Loucy (cell line): ENCODE measurements at regions not wholly inside any gene's neighbourhood (a gene's known extent, or its start where the extent isn't known, plus 50 kb on each side); places are given as distances from the start of the nearest gene placed in this dataset.

Experiments used
- H2AFZ ChIP-seq: fragments of 200-600 bp; sonication (generic); 2 replicates; pipeline ENCODE4 v1.6.0; 2016; ENCODE audit warnings: antibody characterized with exemption, mild to moderate bottlenecking, low read length, moderate library complexity
- H3F3A ChIP-seq: fragments of 200-600 bp; 2 replicates; pipeline ENCODE4 v1.6.0; 2016; ENCODE audit warnings: antibody characterized with exemption, low read depth, mild to moderate bottlenecking
- H3K27me3 ChIP-seq: fragments of 200-600 bp; sonication (generic); 2 replicates; pipeline ENCODE4 v1.6.1; 2014; ENCODE audit warnings: low read length, mild to moderate bottlenecking; ENCODE audit not compliant: insufficient read depth, poor library complexity, severe bottlenecking
- H3K36me3 ChIP-seq: fragments of 200-600 bp; sonication (generic); 2 replicates; pipeline ENCODE4 v1.6.1; 2016; ENCODE audit warnings: low read length; ENCODE audit not compliant: insufficient read depth
- H3K4me1 ChIP-seq: fragments of 200-600 bp; sonication (generic); 2 replicates; pipeline ENCODE4 v1.5.1; 2014; ENCODE audit warnings: low read length, mild to moderate bottlenecking; ENCODE audit not compliant: insufficient read depth, poor library complexity, severe bottlenecking
- H3K4me2 ChIP-seq: fragments of 200-600 bp; sonication (generic); 2 replicates; pipeline ENCODE4 v1.6.0; 2014; ENCODE audit warnings: antibody characterized with exemption, low read length, low read depth, mild to moderate bottlenecking; ENCODE audit not compliant: poor library complexity, severe bottlenecking
- H3K4me3 ChIP-seq: fragments of 200-600 bp; sonication (generic); 2 replicates; pipeline ENCODE4 v1.5.1; 2014; ENCODE audit warnings: low read length, mild to moderate bottlenecking, mixed read lengths; ENCODE audit not compliant: poor library complexity, severe bottlenecking
- H3K79me2 ChIP-seq: fragments of 200-600 bp; sonication (generic); 2 replicates; pipeline ENCODE4 v1.6.1; 2014; ENCODE audit warnings: low read length; ENCODE audit not compliant: insufficient read depth
- H3K9ac ChIP-seq: fragments of 200-600 bp; sonication (generic); 2 replicates; pipeline ENCODE4 v1.6.0; 2014; ENCODE audit warnings: mild to moderate bottlenecking, low read depth, low read length, moderate library complexity; ENCODE audit not compliant: poor library complexity, severe bottlenecking
- H3K9me2 ChIP-seq: fragments of 200-600 bp; sonication (generic); replicated peaks from 2 replicates; pipeline ENCODE4 v1.6.1; 2016; ENCODE audit warnings: low read depth, low read length, mixed read lengths
- H3K9me3 ChIP-seq: fragments of 200-600 bp; sonication (generic); 2 replicates; pipeline ENCODE4 v1.6.1; 2014; ENCODE audit warnings: mild to moderate bottlenecking, antibody characterized with exemption, low read length, low read depth; ENCODE audit not compliant: insufficient read depth
- H4K20me1 ChIP-seq: fragments of 200-600 bp; sonication (generic); 2 replicates; pipeline ENCODE4 v1.6.0; 2014; ENCODE audit warnings: antibody characterized with exemption, low read length, mild to moderate bottlenecking; ENCODE audit not compliant: insufficient read depth, poor library complexity, severe bottlenecking
- CTCF ChIP-seq: fragments of 200-600 bp; sonication (generic); conservative IDR thresholded peaks from 2 replicates; pipeline ENCODE4 v1.5.1; 2014; ENCODE audit warnings: mild to moderate bottlenecking, antibody characterized with exemption, low read length
- EZH2phosphoT487 ChIP-seq: fragments of 200-600 bp; IDR thresholded peaks from 2 replicates; pipeline ENCODE4 v1.6.1; 2018; ENCODE audit warnings: antibody characterized with exemption, mild to moderate bottlenecking, moderate library complexity, borderline replicate concordance

DNA sequence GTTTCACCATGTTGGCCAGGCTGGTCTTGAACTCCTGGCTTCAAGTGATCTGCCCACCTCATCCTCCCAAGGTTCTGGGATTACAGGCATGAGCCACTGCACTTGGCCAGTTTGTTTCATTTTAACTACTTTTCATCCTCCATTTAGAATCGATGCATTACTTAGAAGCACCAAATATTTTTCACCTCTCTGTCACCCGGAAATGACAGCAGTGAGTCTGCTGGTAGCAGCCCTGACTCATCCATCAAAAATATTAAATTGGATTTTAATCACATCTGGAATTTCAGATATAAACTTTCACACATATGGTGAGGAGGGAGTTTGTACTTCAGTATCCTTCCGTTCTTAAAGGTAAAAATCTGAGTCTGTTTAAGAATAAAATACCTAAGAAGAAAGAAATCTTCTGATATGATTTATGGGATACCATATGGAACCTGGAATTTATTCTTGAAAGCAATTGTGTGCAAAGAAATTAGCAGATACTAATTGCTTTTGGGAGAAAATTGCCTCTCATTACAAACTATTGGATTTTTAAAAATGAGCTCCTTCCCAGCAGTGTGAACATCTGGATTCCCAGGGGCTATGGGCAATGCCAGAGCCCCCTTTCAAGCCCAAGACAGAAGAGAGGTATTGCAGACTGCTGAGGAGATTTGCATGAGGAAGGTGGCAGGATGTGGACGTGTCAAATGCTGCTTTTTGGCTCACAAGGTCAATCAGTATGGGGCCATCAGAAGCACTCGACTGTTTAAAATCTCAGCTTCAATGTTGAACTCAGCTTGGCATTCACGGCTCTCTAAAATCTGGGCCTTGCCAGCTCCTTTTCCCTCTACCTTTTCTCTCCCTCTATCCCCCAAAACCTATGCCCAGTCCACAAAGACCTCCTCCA lies 279.5 kb upstream of the SIX2 start:
- TF ChIP-seq CTCF (no peak), EZH2phosphoT487 (no peak)
- H3K79me2 ChIP-seq, result no peaks in the 10 kb centered on the region
- H3K36me3 ChIP-seq, result no peaks in the 10 kb centered on the region
- H2AFZ ChIP-seq, result no peak overlapping the region
- H3K4me3 ChIP-seq, result no peak overlapping the region
- H3K4me1 ChIP-seq, result no peaks in the 10 kb centered on the region
- no peaks in the 10 kb centered on the region for H3K9me2 ChIP-seq
- H4K20me1 ChIP-seq, result no peaks in the 10 kb centered on the region
- no peak overlapping the region for H3K4me2 ChIP-seq
- H3F3A ChIP-seq, result no peaks in the 10 kb centered on the region
- no peak overlapping the region for H3K9ac ChIP-seq
- H3K27me3 ChIP-seq, result no peaks in the 10 kb centered on the region
- H3K9me3 ChIP-seq, result no peaks in the 10 kb centered on the region

- Histone ChIP-seq H3F3A (no peaks in the 10 kb centered on the region), H2AFZ (no peak overlapping the region), H3K4me1 (no peaks in the 10 kb centered on the region), H3K9ac (no peak overlapping the region), H4K20me1 (no peaks in the 10 kb centered on the region), H3K79me2 (no peaks in the 10 kb centered on the region), H3K27me3 (no peaks in the 10 kb centered on the region), H3K9me2 (no peaks in the 10 kb centered on the region), H3K9me3 (no peaks in the 10 kb centered on the region), H3K36me3 (no peaks in the 10 kb centered on the region), H3K4me2 (no peak overlapping the region), H3K4me3 (no peak overlapping the region)
- TF ChIP-seq CTCF (no peak), EZH2phosphoT487 (no peak)
Observed at GRCh38 chr2:45287045-45287444, 277.8 kb upstream of the SIX2 start.

DNA sequence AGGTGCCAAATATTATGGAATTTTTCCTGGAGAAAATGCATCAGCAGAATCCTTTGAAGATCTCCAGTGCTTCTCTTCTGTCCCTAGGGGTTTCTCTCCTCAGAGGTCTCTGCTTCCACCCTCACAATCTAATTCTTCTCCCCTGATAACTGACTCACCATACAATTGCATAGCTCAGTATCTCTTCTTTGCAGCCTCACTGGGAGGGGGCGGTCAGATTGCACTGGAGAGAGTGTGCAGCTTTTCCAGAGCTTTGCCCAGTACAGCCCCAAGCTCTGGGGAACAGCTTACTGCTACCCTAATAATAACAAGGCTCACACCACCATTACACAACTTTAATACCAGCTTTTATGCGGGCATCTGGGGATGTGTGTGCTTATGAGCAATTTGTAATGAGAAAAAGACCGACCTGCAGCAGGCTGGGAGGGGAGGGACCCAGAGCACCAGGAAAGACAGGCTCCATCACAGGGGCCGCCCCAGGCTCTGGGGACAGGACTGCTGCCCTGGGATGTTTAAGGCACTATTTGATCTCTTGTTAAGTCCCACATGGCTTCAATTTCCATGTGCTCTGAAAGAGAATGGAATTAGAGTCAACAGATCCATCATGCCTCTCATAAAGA lies 276.6 kb upstream of the SIX2 start:
- Histone ChIP-seq H2AFZ (no peak overlapping the region), H3K9me2 (no peaks in the 10 kb centered on the region), H3K4me2 (no peak overlapping the region), H4K20me1 (no peaks in the 10 kb centered on the region), H3F3A (no peaks in the 10 kb centered on the region), H3K4me3 (no peak overlapping the region), H3K36me3 (no peaks in the 10 kb centered on the region), H3K9me3 (no peaks in the 10 kb centered on the region), H3K27me3 (no peaks in the 10 kb centered on the region), H3K4me1 (peaks cover 5% of the 10 kb centered on the region), H3K9ac (no peak overlapping the region), H3K79me2 (no peaks in the 10 kb centered on the region)
- TF ChIP-seq CTCF (no peak), EZH2phosphoT487 (no peak)
